Neural crest cell (in vitro differentiated cells): ENCODE measurements at regions not wholly inside any gene's neighbourhood (a gene's known extent, or its start where the extent isn't known, plus 50 kb on each side); places are given as distances from the start of the nearest gene placed in this dataset.

Experiments used
- DNase-seq: peaks from one replicate; pipeline ENCODE4 v3.0.0; 2021; ENCODE audit warnings: low read depth, mixed read lengths, low spot score
- H3K27ac Mint-ChIP-seq: one replicate; pipeline ENCODE4 v1.8.0; 2021; ENCODE audit warnings: mild to moderate bottlenecking, mixed read lengths; ENCODE audit not compliant: unreplicated experiment
- H3K27me3 Mint-ChIP-seq: 2 replicates; pipeline ENCODE4 v1.8.0; 2021; ENCODE audit warnings: low read depth, mild to moderate bottlenecking, mixed read lengths
- H3K36me3 Mint-ChIP-seq: 2 replicates; pipeline ENCODE4 v1.8.0; 2021; ENCODE audit warnings: low read depth, mild to moderate bottlenecking, mixed read lengths
- H3K4me1 Mint-ChIP-seq: 2 replicates; pipeline ENCODE4 v1.8.0; 2021; ENCODE audit warnings: mixed read lengths
- H3K4me3 Mint-ChIP-seq: one replicate; pipeline ENCODE4 v1.8.0; 2021; ENCODE audit warnings: mild to moderate bottlenecking, mixed read lengths
- H3K9me3 Mint-ChIP-seq: 2 replicates; pipeline ENCODE4 v1.8.0; 2021; ENCODE audit warnings: mixed read lengths
- TF ChIP-seq, protein P1 (sequence below): fragments of 200-600 bp; sonication (generic); conservative IDR thresholded peaks from 2 replicates; pipeline ENCODE4 v1.5.0; 2021; ENCODE audit warnings: antibody characterized with exemption, mild to moderate bottlenecking

DNA sequence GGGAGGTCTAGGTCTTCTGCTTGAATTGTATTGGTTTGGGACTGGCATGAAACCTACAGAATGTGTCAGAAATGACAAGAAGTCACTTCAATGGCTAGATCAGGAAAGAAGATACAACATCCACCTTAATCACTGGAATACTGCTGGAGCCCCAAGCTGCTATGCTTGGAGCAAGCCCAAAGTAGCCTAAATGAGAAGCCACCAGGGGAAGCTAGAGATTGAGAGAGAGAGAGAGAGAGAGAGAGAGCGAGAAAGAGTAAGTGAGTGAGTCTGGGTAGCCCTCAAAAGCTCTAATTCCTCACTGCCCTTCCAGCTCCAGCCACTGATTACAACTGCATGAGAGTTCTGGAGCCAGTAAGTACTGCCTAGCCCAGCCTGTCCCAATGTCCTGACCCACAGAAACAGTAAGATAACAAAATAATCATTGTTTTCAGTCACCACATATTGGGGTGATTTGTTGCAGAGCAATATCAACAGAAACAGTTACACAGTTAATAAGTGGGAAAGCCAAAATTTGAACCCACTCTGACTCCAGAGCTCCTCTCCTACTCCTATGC is 529.2 kb upstream of the GOLIM4 start:
- Mint-ChIP-seq H3K27me3 (no peaks in the 10 kb centered on the region), H3K4me1 (peaks cover 9% of the 10 kb centered on the region), H3K36me3 (no peaks in the 10 kb centered on the region), H3K27ac (no peak overlapping the region), H3K4me3 (no peak overlapping the region), H3K9me3 (no peaks in the 10 kb centered on the region)
- no peak for DNase-seq
- TF ChIP-seq, protein P1, sequence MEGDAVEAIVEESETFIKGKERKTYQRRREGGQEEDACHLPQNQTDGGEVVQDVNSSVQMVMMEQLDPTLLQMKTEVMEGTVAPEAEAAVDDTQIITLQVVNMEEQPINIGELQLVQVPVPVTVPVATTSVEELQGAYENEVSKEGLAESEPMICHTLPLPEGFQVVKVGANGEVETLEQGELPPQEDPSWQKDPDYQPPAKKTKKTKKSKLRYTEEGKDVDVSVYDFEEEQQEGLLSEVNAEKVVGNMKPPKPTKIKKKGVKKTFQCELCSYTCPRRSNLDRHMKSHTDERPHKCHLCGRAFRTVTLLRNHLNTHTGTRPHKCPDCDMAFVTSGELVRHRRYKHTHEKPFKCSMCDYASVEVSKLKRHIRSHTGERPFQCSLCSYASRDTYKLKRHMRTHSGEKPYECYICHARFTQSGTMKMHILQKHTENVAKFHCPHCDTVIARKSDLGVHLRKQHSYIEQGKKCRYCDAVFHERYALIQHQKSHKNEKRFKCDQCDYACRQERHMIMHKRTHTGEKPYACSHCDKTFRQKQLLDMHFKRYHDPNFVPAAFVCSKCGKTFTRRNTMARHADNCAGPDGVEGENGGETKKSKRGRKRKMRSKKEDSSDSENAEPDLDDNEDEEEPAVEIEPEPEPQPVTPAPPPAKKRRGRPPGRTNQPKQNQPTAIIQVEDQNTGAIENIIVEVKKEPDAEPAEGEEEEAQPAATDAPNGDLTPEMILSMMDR = no peak

DNA sequence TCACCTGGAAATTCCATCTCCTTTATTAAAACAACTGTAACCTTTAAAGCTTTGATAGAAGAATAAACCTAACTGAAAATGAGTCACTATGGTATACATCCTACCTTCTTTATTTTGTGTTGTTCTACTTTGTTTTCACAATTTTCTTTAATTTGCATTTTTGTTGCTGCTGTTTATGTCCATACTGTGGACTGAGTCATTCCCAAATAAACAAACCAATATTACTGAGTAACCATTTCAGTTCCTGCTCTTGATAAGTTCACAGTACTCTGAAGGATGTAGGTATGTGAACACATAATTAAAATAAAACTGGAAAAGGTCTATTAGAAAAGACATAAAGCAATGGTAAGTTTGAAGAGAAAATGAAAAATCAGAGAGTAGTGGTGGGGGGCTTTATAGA is 528.5 kb upstream of the GOLIM4 start:
- no peak for DNase-seq
- H3K4me1 Mint-ChIP-seq = peaks cover 9% of the 10 kb centered on the region
- TF ChIP-seq, protein P1 = no peak
- H3K9me3 Mint-ChIP-seq = no peaks in the 10 kb centered on the region
- no peaks in the 10 kb centered on the region for H3K27me3 Mint-ChIP-seq
- no peaks in the 10 kb centered on the region for H3K36me3 Mint-ChIP-seq
- no peak overlapping the region for H3K27ac Mint-ChIP-seq
- no peak overlapping the region for H3K4me3 Mint-ChIP-seq

DNA sequence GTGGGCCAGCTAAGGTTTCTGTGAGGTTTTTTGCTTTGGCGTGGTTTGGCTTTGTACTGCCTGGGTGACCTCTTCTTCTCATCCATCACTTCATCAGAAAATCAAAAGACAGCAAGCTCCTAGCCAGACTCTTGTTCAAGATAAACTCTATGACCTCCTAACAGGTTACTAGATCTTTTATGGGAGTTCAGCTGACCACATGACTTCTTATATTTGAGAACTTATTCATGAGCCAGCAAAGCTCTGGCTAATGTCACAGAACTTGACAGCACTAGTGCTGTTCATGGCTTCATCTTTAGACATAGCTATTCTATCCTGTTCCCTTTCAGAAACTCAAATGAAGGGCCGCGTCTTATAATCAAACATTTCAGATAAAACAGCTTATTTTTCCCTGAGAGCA is 527.1 kb upstream of the GOLIM4 start:
- TF ChIP-seq, protein P1 = no peak
- no peaks in the 10 kb centered on the region for H3K36me3 Mint-ChIP-seq
- no peak overlapping the region for H3K4me3 Mint-ChIP-seq
- H3K4me1 Mint-ChIP-seq = peaks cover 9% of the 10 kb centered on the region
- H3K9me3 Mint-ChIP-seq = no peaks in the 10 kb centered on the region
- H3K27ac Mint-ChIP-seq = no peak overlapping the region
- H3K27me3 Mint-ChIP-seq = no peaks in the 10 kb centered on the region
- DNase-seq = no peak

DNA sequence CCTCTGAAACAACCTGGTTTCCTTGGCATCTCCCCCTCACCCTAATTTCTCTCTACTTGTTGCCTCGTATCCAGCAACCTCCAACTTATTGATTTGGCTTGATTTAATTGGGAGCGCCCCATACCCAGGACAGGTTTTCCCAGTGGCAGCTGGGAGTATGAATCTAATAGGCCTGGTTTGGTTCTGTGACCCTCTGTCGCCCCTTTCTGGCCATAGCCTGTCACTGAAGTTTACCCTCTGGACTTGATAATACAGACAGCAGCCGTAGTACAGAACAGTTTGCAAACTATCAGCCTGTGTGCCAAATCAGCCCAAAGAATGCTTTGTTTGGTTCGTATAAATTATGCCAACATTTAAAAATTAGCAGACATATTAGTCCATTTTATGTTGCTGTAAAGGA is 525.1 kb upstream of the GOLIM4 start:
- Mint-ChIP-seq H3K4me1 (peaks cover 21% of the 10 kb centered on the region), H3K27me3 (no peaks in the 10 kb centered on the region), H3K4me3 (no peak overlapping the region), H3K9me3 (no peaks in the 10 kb centered on the region), H3K27ac (no peak overlapping the region), H3K36me3 (no peaks in the 10 kb centered on the region)
- TF ChIP-seq, protein P1 = peak; percentile 73
- peak; percentile 53 for DNase-seq

DNA sequence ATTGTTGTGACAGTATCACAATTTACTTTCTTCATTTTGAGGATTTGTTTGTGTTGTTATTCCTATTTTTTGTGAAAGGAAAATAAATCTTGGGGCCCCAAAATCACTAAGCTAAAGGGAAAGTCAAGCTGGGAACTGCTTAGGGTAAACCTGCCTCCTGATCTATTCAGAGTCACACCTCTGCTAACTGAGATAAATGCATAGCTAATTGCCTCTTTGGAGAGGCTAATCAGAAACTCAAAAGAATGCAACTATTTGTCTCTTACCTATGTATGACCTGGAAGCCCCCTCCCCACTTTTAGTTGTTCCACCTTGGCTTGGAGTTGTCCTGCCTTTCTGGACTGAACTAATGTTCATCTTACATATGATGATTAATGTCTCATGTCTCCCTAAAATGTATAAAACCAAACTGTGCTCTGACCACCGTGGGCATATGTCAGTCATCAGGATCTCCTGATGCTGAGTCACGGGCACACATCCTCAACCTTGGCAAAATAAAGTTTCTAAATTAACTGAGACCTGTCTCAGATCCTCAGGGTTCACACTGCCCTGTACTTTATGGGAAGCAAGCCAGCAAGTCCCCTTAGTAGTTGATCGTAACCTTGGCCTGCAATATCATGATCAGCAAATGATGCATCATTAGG is 523.2 kb upstream of the GOLIM4 start:
- TF ChIP-seq, protein P1 = no peak
- DNase-seq = no peak
- Mint-ChIP-seq H3K27ac (no peak overlapping the region), H3K27me3 (no peaks in the 10 kb centered on the region), H3K36me3 (no peaks in the 10 kb centered on the region), H3K4me1 (peaks cover 40% of the 10 kb centered on the region), H3K4me3 (no peak overlapping the region), H3K9me3 (no peaks in the 10 kb centered on the region)
